ENCODE measurements at regions not wholly inside any gene's neighbourhood (a gene's known extent, or its start where the extent isn't known, plus 50 kb on each side); places are given as distances from the start of the nearest gene placed in this dataset.

DNA sequence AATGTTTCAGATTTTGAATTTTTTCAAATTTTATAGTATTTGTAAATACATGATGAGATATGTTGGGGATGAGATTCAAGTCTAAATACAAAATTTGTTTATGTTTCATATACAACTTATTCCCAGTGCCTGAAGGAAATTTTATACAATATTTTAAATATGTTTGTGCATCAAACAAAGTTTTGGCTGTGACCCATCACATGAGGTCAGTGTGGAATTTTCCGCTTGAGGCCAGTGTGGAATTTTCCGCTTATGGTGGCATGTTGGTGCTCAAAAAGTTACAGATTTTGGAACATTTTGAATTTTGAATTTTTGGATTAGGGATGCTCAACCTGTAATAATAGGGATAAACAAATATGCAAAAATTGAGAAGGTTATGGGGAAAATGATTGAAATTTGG lies 356.6 kb upstream of the JAG1 start:
- H3K36me3 ChIP-seq: no peaks in the 10 kb centered on the region
- H3K4me1 ChIP-seq: no peaks in the 10 kb centered on the region
- H3K4me3 ChIP-seq: no peak overlapping the region
- H3K27me3 ChIP-seq: no peaks in the 10 kb centered on the region
- ATAC-seq (no peak), DNase-seq (no peak)
- H3K9me3 ChIP-seq: peaks cover 0 to 9% (median 0%) of the 10 kb centered on the region in 11 donors
- 96 to 100% methylated on average over 2 of the region's 2 CpGs for WGBS, 2 donors
- TF ChIP-seq, protein P1, sequence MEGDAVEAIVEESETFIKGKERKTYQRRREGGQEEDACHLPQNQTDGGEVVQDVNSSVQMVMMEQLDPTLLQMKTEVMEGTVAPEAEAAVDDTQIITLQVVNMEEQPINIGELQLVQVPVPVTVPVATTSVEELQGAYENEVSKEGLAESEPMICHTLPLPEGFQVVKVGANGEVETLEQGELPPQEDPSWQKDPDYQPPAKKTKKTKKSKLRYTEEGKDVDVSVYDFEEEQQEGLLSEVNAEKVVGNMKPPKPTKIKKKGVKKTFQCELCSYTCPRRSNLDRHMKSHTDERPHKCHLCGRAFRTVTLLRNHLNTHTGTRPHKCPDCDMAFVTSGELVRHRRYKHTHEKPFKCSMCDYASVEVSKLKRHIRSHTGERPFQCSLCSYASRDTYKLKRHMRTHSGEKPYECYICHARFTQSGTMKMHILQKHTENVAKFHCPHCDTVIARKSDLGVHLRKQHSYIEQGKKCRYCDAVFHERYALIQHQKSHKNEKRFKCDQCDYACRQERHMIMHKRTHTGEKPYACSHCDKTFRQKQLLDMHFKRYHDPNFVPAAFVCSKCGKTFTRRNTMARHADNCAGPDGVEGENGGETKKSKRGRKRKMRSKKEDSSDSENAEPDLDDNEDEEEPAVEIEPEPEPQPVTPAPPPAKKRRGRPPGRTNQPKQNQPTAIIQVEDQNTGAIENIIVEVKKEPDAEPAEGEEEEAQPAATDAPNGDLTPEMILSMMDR (IDR thresholded peaks at IDR 0.05): no peak
- intact Hi-C loops (cut with DNase I): no loop called here
- H3K27ac ChIP-seq: no peak overlapping the region

GRCh38 chr20:11031300-11031699 lies 357.5 kb upstream of the JAG1 start:
- WGBS, 2 donors: 93 to 95% methylated on average over 2 of the region's 2 CpGs
- Histone ChIP-seq H3K27me3 (no peaks in the 10 kb centered on the region), H3K9me3 (peaks cover 0 to 9% (median 0%) of the 10 kb centered on the region in 11 donors), H3K4me3 (no peak overlapping the region), H3K27ac (no peak overlapping the region), H3K36me3 (no peaks in the 10 kb centered on the region), H3K4me1 (no peaks in the 10 kb centered on the region)
- ATAC-seq: no peak
- intact Hi-C loops (cut with DNase I): no loop called here
- no peak for DNase-seq
- TF ChIP-seq, protein P1 (IDR thresholded peaks at IDR 0.05): no peak

GRCh38 chr20:11032611-11033010 lies 358.8 kb upstream of the JAG1 start:
- Histone ChIP-seq H3K27ac (no peak overlapping the region), H3K36me3 (no peaks in the 10 kb centered on the region), H3K4me1 (no peaks in the 10 kb centered on the region), H3K27me3 (no peaks in the 10 kb centered on the region), H3K4me3 (no peak overlapping the region), H3K9me3 (peaks cover 0 to 9% (median 0%) of the 10 kb centered on the region in 11 donors)
- intact Hi-C loops (cut with DNase I): no loop called here
- DNase-seq (no peak), ATAC-seq (no peak)
- TF ChIP-seq, protein P1 (IDR thresholded peaks at IDR 0.05): no peak
- WGBS, 2 donors: 74 to 76% methylated on average over 3 of the region's 3 CpGs

- Histone ChIP-seq H3K27ac (no peak overlapping the region), H3K4me3 (no peak overlapping the region), H3K36me3 (no peaks in the 10 kb centered on the region), H3K9me3 (peaks cover 0 to 9% (median 0%) of the 10 kb centered on the region in 11 donors), H3K4me1 (no peaks in the 10 kb centered on the region), H3K27me3 (no peaks in the 10 kb centered on the region)
- DNase-seq (no peak), ATAC-seq (no peak)
- TF ChIP-seq, protein P1 (IDR thresholded peaks at IDR 0.05): no peak
- intact Hi-C loops (cut with DNase I): no loop called here
- WGBS, 2 donors: 95 to 99% methylated on average over 3 of the region's 3 CpGs
Observed at GRCh38 chr20:11034025-11034424, 360.2 kb upstream of the JAG1 start.
